GM21367 (cell line): ENCODE measurements at regions not wholly inside any gene's neighbourhood (a gene's known extent, or its start where the extent isn't known, plus 50 kb on each side); places are given as distances from the start of the nearest gene placed in this dataset.
"Not testable (repeated sequence)": the region's sequence is repeated elsewhere in the genome, so short reads cannot be mapped to it uniquely, and the experiment has no call there.

ENCODE experiments used
- ATAC-seq: cut with Tn5 transposase; IDR thresholded peaks from one replicate; pipeline ENCODE4 v1.9.1; 2021; ENCODE audit not compliant: unreplicated experiment

- ATAC-seq, result no peak
Measured at GRCh38 chrX:27404366-27404765, 58.8 kb downstream of the PPP4R3C start.

GRCh38 chrX:27399146-27399456 lies 64.0 kb downstream of the PPP4R3C start:
- no peak for ATAC-seq

- no peak for ATAC-seq
Measured at GRCh38 chrX:27391623-27392022, 71.5 kb downstream of the PPP4R3C start.

- ATAC-seq, result no peak
Measured at GRCh38 chrX:27381419-27381818, 81.7 kb downstream of the PPP4R3C start.

- ATAC-seq, result no peak
Measured at GRCh38 chrX:27380163-27380845, 82.8 kb downstream of the PPP4R3C start.

- no peak for ATAC-seq
Measured at GRCh38 chrX:27354021-27354420, 109.1 kb downstream of the PPP4R3C start.

- no peak for ATAC-seq
Measured at GRCh38 chrX:27350476-27350875, 112.7 kb downstream of the PPP4R3C start.

GRCh38 chrX:27336466-27337091 lies 126.6 kb downstream of the PPP4R3C start:
- no peak for ATAC-seq

- no peak for ATAC-seq
Measured at GRCh38 chrX:27321632-27322031, 141.5 kb downstream of the PPP4R3C start.

- ATAC-seq, result no peak
Measured at GRCh38 chrX:27309406-27309805, 153.7 kb downstream of the PPP4R3C start.

GRCh38 chrX:27307546-27307945 lies 155.6 kb downstream of the PPP4R3C start:
- no peak for ATAC-seq

GRCh38 chrX:27292552-27292951 lies 170.6 kb downstream of the PPP4R3C start:
- ATAC-seq, result not testable (repeated sequence)

- ATAC-seq, result no peak
Measured at GRCh38 chrX:27276751-27277150, 186.4 kb downstream of the PPP4R3C start.

GRCh38 chrX:27254656-27255055 lies 208.5 kb downstream of the PPP4R3C start:
- ATAC-seq, result no peak

- no peak for ATAC-seq
Measured at GRCh38 chrX:27251369-27251768, 211.8 kb downstream of the PPP4R3C start.

- ATAC-seq, result no peak
Measured at GRCh38 chrX:27242581-27242980, 220.6 kb downstream of the PPP4R3C start.

- no peak for ATAC-seq
Measured at GRCh38 chrX:27241981-27242380, 221.2 kb downstream of the PPP4R3C start.

- ATAC-seq, result not testable (repeated sequence)
Measured at GRCh38 chrX:27240042-27240441, 223.1 kb downstream of the PPP4R3C start.

- ATAC-seq, result no peak
Measured at GRCh38 chrX:27236681-27237080, 226.5 kb downstream of the PPP4R3C start.

- ATAC-seq, result no peak
Measured at GRCh38 chrX:27229721-27230120, 233.4 kb downstream of the PPP4R3C start.

GRCh38 chrX:27222661-27223060 lies 240.5 kb downstream of the PPP4R3C start:
- ATAC-seq, result no peak

GRCh38 chrX:27186671-27187070 lies 276.5 kb downstream of the PPP4R3C start:
- no peak for ATAC-seq

- no peak for ATAC-seq
Measured at GRCh38 chrX:27163236-27163635, 299.9 kb downstream of the PPP4R3C start.
